HG03521 (cell line): ENCODE measurements at regions not wholly inside any gene's neighbourhood (a gene's known extent, or its start where the extent isn't known, plus 50 kb on each side); places are given as distances from the start of the nearest gene placed in this dataset.
"Not testable (repeated sequence)": the region's sequence is repeated elsewhere in the genome, so short reads cannot be mapped to it uniquely, and the experiment has no call there.

Experiments used
- ATAC-seq: cut with Tn5 transposase; IDR thresholded peaks from one replicate; pipeline ENCODE4 v1.9.1; 2021; ENCODE audit warnings: mild to moderate bottlenecking, moderate library complexity; ENCODE audit not compliant: unreplicated experiment

GRCh38 chr10:25076506-25077177, 60.2 kb downstream of the THNSL1 start:
- ATAC-seq = no peak

- no peak for ATAC-seq
Measured at GRCh38 chr10:25078658-25079431, 62.4 kb downstream of the THNSL1 start.

- peak; percentile 79 for ATAC-seq
Measured at GRCh38 chr10:25080880-25081581, 64.6 kb downstream of the THNSL1 start.

DNA sequence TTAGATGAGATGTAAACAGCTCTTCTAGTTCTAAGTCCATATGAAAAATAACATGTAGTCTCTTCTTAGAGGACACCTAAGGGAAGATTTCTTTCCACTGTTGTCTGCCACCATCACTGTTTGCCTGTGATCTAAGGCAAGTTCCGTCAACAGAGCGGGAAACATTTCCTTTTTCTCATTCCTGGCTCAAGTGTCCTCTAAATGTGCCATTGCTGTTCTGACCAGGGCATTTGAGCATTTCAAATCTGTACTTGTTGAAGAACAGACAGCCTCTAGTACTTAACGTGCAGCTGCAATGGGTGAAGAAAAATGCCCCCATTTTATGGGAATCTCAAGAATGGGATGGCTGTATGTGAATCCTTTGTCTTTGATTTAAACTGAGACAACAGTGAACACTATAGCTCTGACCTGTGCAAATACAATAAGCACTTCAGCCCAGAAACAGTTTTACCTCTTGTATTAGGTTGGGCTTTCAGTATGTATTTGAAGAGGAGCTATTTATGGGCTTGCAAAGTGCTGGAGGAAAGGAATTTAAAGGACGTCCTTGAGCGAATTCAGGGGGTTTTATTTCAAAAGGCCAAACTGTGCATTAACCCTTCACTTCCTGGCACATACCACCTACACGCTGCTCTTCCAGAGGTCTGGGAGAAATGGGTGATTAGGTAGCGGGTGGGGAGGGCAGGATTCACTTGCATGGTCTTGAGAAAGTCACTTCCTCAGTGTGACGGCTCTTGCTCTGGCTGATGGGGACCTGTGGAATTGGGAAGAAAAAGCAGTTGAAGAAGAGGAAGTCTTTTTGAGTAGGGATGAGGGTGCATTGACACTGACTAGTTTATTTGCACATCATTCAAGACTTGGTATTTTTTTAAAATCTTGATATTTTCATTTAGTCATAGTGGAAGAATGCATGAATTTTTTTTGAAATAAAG, 66.1 kb downstream of the THNSL1 start:
- no peak for ATAC-seq

DNA sequence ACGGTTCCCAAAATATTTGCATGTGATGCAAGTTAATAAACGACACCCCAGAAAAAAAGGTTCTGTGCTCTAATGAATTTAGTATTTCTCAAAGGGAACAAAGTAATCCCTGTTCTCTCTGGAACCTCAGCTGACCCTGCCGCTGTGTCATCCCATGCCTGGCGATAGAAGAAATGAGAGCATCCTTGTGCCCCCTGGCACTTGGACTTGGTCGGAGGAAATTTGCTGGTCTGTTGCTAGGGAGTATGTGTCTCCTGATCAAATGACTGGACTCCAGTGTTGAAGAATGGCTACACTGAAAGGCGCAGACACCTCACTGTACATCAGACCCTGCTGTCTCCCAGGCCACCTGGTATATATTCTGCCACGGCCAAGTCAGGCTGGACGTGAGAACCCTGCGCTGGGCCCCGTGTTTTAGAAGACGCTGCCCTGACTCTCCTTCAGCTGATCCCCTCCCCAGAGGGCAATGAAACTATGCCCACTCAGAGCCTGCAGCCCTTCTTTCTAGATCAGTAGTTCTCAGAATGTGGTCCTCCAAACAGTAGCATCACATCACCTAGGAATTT, 67.2 kb downstream of the THNSL1 start:
- ATAC-seq = no peak

- ATAC-seq = no peak
Measured at GRCh38 chr10:25084447-25084846, 68.0 kb downstream of the THNSL1 start.

DNA sequence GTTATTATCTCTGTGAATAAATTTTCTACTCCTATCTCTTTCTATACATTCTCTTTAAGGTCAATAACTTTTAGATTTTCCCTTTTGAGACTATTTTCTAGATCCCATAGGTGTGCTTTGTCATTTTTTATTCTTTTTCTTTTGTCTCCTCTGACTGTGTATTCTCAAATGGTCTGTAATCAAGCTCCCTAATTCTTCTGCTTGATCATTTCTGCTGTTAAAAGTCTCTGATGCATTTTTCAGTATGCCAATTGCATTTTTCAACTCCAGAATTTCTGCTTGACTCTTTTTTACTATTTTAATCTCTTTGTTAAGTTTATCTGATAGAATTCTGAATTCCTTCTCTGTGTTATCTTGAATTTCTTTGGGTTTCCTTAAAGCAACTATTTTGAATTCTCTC, 78.2 kb downstream of the THNSL1 start:
- no peak for ATAC-seq

DNA sequence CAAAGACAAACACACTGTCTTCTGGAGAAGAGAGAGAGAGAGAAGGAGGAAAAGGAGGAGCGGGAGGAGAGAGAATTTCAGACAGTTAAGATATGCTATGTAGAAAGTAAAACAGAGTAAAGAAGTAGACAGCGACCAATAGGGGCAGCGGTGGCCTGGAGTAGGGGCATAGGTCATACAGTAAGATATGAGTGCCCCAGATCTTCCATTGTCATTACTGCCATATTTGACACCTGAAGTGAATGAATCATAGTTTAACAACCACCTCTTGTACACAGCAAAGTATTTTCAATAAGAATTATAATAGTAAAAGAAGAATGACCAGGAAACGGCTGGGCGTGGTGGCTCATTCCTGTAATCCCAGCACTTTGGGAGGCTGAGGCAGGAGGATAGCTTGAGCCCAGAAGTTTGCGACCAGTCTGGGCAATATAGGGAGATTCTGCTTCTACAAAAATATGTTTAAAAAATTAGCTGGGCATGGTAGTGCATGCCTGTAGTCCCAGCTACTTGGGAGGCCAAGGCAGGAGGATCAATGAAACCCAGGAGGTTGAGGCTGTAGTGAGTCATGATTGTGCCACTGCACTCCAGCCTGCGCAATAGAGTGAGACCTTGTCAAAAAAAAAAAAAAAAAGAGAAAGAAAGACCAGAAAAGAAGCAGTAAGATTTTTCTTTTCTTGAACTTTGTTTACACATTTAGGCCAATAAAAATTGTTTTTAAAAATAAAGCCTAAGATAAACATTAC, 77.0 kb upstream of the GPR158 start:
- ATAC-seq = no peak

GRCh38 chr10:25100141-25100540, 74.7 kb upstream of the GPR158 start:
- no peak for ATAC-seq

GRCh38 chr10:25101461-25102146, 73.2 kb upstream of the GPR158 start:
- no peak for ATAC-seq

- ATAC-seq = no peak
Measured at GRCh38 chr10:25102147-25102822, 72.5 kb upstream of the GPR158 start.

DNA sequence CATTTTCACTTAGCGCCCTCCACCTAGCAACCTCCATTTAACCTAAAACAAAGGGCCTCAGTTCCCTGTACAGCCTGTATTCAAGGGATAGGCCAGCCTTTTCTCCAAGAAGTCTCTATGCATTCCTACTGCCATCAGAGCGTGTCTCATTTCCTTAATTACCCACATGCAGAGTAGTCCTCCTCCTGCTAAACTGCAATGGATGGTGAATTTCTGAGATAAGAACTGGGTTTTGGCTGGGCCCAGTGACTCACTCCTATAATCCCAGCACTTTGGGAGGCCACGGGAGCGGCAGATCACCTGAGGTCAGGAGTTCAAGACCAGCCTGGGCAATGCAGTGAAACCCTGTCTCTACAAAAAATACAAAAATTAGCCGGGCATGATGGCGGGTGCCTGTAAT, 71.1 kb upstream of the GPR158 start:
- no peak for ATAC-seq

GRCh38 chr10:25104441-25104840, 70.4 kb upstream of the GPR158 start:
- ATAC-seq = no peak

DNA sequence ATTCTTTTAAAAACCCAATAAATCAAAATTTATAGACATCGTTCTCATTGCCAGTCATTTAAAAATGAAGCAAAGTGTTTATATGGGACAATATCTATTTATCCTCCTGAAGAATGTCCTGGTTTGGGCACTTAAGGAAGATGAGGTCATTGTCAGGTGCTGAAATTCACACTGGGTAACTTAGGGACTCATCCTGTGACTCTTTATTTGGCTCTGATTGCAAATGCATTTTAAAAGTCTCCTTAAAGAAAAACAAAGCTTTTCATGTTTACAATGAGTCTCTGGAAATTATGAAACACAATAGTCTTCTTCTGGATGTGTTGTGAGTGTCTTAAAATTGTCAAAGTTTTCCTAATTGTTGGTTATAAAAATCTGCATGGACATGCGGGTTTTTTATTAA, 69.5 kb upstream of the GPR158 start:
- ATAC-seq = no peak

GRCh38 chr10:25105743-25106260, 69.0 kb upstream of the GPR158 start:
- no peak for ATAC-seq

DNA sequence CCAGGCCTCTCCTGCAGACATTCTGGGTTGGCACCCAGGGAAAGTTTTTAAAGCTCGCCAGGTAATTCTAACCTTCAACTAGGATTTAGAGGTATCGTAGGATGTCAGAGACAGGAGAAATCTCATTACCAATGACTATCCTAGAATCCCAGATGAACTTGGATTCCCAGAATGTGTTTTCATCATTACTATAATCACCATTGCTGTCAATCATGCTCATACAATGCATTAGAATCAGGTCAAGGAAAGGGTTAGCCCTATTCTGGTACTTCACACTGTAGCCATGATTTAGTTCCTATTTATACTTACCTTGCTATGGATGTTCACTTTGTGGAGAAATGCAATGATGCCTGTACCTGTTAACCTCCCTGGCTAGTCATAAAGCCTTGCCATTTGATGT, 67.0 kb upstream of the GPR158 start:
- no peak for ATAC-seq

DNA sequence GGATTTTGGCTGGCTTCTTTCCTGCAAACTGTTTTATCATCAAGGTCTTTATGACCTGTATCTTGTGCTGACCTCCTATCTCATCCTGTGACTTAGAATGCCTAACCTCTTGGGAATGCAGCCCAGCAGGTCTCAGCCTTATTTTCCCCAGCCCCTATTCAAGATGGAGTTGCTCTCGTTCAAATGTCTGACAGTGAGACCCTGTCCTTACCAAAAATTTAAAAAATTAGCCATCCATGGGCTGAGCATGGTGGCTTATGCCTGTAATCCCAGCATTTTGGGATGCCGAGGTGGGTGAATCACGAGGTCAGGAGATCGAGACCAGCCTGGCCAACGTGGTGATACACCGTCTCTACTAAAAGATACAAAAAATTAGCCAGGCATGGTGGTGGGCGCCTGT, 64.9 kb upstream of the GPR158 start:
- ATAC-seq = not testable (repeated sequence)

DNA sequence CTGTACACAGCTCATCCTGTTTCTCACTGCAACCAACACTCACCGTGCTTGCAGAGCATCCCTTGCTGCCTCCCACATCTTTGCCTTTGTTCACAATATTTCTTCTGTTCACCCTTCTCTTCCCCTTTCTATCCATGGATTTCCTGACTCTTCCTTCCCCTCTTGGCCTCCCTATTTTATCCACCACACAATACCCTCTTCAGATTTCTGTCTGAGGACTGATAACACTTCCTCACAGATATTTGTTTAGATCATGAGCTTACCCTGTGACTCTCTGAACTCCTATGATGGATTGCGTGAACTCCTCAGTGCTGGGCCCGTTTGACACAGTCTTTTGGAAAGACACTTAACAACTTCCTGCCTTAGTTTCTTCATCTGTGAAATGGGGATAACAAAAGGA, 62.8 kb upstream of the GPR158 start:
- no peak for ATAC-seq
